Astrocyte (in vitro differentiated cells and primary cell): ENCODE measurements at regions not wholly inside any gene's neighbourhood (a gene's known extent, or its start where the extent isn't known, plus 50 kb on each side); places are given as distances from the start of the nearest gene placed in this dataset.

Experiments used
- DNase-seq: peaks from one replicate; pipeline ENCODE4 v3.0.0-alpha.2; 2010; ENCODE audit warnings: low read depth
- FAIRE-seq: peaks from 2 replicates; lab custom pipeline; 2011; peaks lifted over from hg19 to GRCh38; lab: Jason Lieb, UNC
- H2AFZ ChIP-seq: 2 replicates; pipeline ENCODE4 v1.6.0; 2012; ENCODE audit warnings: low read depth, low read length, inconsistent platforms
- H3K27ac ChIP-seq: 2 replicates; pipeline ENCODE4 v1.5.1; 2011; ENCODE audit warnings: low read depth, low read length, inconsistent platforms
- H3K27me3 ChIP-seq: 2 replicates; pipeline ENCODE4 v1.6.0; 2011; ENCODE audit warnings: low read length, inconsistent platforms; ENCODE audit not compliant: insufficient read depth
- H3K36me3 ChIP-seq: 2 replicates; pipeline ENCODE4 v1.5.1; 2011; ENCODE audit warnings: low read length, inconsistent platforms; ENCODE audit not compliant: insufficient read depth
- H3K4me1 ChIP-seq: 2 replicates; pipeline ENCODE4 v1.5.1; 2011; ENCODE audit warnings: low read length, inconsistent platforms; ENCODE audit not compliant: insufficient read depth
- H3K4me2 ChIP-seq: 2 replicates; pipeline ENCODE4 v1.6.0; 2012; ENCODE audit warnings: low read length, inconsistent platforms
- H3K4me3 ChIP-seq: 2 replicates; pipeline ENCODE4 v1.5.1; 2011; ENCODE audit warnings: low read depth, mild to moderate bottlenecking, low read length, inconsistent platforms; ENCODE audit not compliant: insufficient read depth
- H3K79me2 ChIP-seq: 2 replicates; pipeline ENCODE4 v1.6.0; 2012; ENCODE audit warnings: mild to moderate bottlenecking, low read length, inconsistent platforms; ENCODE audit not compliant: insufficient read depth
- H3K9ac ChIP-seq: 2 replicates; pipeline ENCODE4 v1.6.0; 2012; ENCODE audit warnings: mild to moderate bottlenecking, low read length, inconsistent platforms
- H3K9me3 ChIP-seq: 2 replicates; pipeline ENCODE4 v1.5.1; 2012; ENCODE audit warnings: low read depth, mild to moderate bottlenecking, low read length, inconsistent platforms; ENCODE audit not compliant: insufficient read depth
- H4K20me1 ChIP-seq: 2 replicates; pipeline ENCODE4 v1.6.0; 2012; ENCODE audit warnings: low read length, inconsistent platforms; ENCODE audit not compliant: insufficient read depth
- H3K27ac Mint-ChIP-seq: one replicate; pipeline ENCODE4 v1.8.0; 2021; ENCODE audit warnings: mild to moderate bottlenecking, mixed read lengths; ENCODE audit not compliant: unreplicated experiment
- H3K27me3 Mint-ChIP-seq: one replicate; pipeline ENCODE4 v1.8.0; 2021; ENCODE audit warnings: low read depth, mixed read lengths; ENCODE audit not compliant: unreplicated experiment
- H3K36me3 Mint-ChIP-seq: one replicate; pipeline ENCODE4 v1.8.0; 2021; ENCODE audit warnings: low read depth, mixed read lengths; ENCODE audit not compliant: unreplicated experiment
- H3K4me1 Mint-ChIP-seq: one replicate; pipeline ENCODE4 v1.8.0; 2021; ENCODE audit warnings: low read depth, mixed read lengths; ENCODE audit not compliant: unreplicated experiment
- H3K4me3 Mint-ChIP-seq: one replicate; pipeline ENCODE4 v1.8.0; 2021; ENCODE audit warnings: mild to moderate bottlenecking, moderate library complexity, mixed read lengths; ENCODE audit not compliant: unreplicated experiment
- H3K9me3 Mint-ChIP-seq: one replicate; pipeline ENCODE4 v1.8.0; 2021; ENCODE audit warnings: mild to moderate bottlenecking, mixed read lengths; ENCODE audit not compliant: unreplicated experiment
- EZH2 ChIP-seq: IDR thresholded peaks from 2 replicates; pipeline ENCODE4 v1.6.1; 2012; ENCODE audit warnings: mild to moderate bottlenecking, low read length, inconsistent platforms; ENCODE audit not compliant: insufficient read depth
- TF ChIP-seq, protein P1 (sequence below): IDR thresholded peaks from 2 replicates; pipeline ENCODE4 v1.5.1; 2011; ENCODE audit warnings: low read depth, mild to moderate bottlenecking, inconsistent platforms, low read length, moderate library complexity; ENCODE audit not compliant: insufficient read depth

DNA sequence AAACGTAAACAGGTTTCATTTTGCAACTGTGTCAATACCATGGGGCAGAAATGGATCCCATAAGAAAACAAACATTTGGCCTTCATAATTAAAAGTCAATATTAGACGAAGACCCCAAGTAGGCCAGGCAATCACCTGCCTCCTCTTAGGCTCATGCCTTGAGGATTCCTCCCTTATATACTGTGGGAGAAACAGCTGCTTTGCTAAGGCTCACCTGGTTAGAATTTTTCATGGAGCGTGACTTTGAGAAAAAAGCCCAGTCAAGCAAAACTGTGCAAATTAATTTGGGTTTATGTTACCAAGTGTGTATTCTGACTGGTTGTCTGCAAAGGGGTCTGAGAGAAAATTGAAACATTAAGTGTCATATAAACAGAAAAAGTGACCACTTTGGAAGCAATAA is 605.3 kb upstream of the USP24 start:
- Histone ChIP-seq H3K4me3 (no peak overlapping the region), H3K9ac (no peak overlapping the region), H3K27me3 (no peaks in the 10 kb centered on the region), H4K20me1 (no peaks in the 10 kb centered on the region), H3K36me3 (no peaks in the 10 kb centered on the region), H2AFZ (no peak overlapping the region), H3K79me2 (no peaks in the 10 kb centered on the region), H3K4me2 (no peak overlapping the region), H3K4me1 (peaks cover 9% of the 10 kb centered on the region), H3K9me3 (no peaks in the 10 kb centered on the region), H3K27ac (no peak overlapping the region)
- TF ChIP-seq, protein P1, sequence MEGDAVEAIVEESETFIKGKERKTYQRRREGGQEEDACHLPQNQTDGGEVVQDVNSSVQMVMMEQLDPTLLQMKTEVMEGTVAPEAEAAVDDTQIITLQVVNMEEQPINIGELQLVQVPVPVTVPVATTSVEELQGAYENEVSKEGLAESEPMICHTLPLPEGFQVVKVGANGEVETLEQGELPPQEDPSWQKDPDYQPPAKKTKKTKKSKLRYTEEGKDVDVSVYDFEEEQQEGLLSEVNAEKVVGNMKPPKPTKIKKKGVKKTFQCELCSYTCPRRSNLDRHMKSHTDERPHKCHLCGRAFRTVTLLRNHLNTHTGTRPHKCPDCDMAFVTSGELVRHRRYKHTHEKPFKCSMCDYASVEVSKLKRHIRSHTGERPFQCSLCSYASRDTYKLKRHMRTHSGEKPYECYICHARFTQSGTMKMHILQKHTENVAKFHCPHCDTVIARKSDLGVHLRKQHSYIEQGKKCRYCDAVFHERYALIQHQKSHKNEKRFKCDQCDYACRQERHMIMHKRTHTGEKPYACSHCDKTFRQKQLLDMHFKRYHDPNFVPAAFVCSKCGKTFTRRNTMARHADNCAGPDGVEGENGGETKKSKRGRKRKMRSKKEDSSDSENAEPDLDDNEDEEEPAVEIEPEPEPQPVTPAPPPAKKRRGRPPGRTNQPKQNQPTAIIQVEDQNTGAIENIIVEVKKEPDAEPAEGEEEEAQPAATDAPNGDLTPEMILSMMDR: no peak
- TF ChIP-seq EZH2: no peak
- Mint-ChIP-seq H3K4me3 (no peak overlapping the region), H3K36me3 (no peaks in the 10 kb centered on the region), H3K27ac (no peak overlapping the region), H3K4me1 (peaks cover 22% of the 10 kb centered on the region), H3K9me3 (no peaks in the 10 kb centered on the region), H3K27me3 (peaks cover 39% of the 10 kb centered on the region)
- FAIRE-seq (no peak), DNase-seq (no peak)

DNA sequence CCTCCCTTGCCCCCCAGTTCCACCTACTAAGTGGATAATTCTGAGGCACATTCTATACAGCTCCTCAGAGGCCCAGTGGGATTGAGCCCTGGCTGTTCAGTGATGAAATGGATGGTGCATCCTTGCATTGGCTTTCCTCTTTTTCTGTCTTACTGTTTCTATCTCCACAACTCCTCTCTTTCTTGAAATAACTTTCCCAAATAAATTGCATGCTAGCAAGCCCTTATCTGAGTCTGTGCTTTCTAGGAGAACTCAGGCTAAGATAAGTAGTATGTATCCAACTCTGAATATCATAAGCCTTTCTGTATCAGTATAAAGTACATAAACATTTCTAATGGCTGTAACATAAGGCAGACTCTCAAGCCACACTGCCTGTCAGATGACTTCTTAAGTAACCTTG is 603.8 kb upstream of the USP24 start:
- FAIRE-seq: no peak
- Histone ChIP-seq H4K20me1 (no peaks in the 10 kb centered on the region), H2AFZ (no peak overlapping the region), H3K27me3 (no peaks in the 10 kb centered on the region), H3K36me3 (no peaks in the 10 kb centered on the region), H3K9ac (no peak overlapping the region), H3K4me3 (no peak overlapping the region), H3K27ac (no peak overlapping the region), H3K4me1 (peaks cover 9% of the 10 kb centered on the region), H3K9me3 (no peaks in the 10 kb centered on the region), H3K79me2 (no peaks in the 10 kb centered on the region), H3K4me2 (no peak overlapping the region)
- Mint-ChIP-seq H3K4me3 (no peak overlapping the region), H3K27me3 (peaks cover 48% of the 10 kb centered on the region), H3K36me3 (no peaks in the 10 kb centered on the region), H3K9me3 (no peaks in the 10 kb centered on the region), H3K4me1 (peaks cover 22% of the 10 kb centered on the region), H3K27ac (no peak overlapping the region)
- TF ChIP-seq, protein P1: no peak
- TF ChIP-seq EZH2: no peak
- DNase-seq: no peak

DNA sequence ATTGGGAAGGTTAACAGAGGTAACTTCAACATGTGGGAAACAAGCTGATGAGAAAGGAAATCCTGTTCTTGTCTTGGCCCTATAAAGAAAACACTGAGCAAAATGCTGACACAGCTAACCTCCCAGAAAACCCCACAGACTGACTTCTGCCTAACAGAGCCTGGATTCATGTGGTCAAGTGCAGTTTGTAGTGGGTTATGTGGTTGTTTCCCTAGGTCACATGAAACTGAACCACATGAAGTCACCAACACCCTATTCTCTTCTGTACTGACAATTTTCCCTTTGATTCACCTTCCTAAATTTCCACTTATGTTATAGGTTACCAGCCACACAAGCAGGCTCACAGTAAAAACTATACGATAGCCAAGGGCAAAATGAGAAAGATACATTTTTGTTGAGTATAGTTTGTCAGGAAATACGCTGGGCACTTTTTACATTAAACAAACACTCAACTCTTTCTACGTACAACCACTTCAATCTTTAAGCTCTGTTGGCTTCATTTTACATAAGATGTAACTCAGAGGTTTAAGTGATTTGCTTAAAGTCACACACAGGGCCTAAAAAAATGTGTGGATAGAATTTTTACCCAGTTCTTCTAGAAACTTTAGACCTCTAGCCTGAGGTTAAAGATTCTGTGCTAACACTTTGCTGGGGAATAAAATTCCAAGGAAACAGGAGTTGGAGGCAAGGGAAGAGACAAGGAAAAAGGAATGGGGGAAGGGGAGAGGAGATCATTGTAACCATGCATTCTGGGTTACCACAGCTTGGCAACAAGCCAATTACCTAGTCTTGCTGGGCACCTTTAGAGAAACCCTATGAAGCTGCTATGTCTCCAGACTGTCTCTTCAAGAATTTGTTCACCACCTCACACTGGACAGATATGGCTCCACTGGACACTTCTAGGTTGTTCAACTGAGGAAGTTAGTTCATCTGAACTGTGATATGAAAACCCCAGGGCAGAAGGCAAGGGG is 601.6 kb upstream of the USP24 start:
- H3K4me1 ChIP-seq: no peaks in the 10 kb centered on the region
- Mint-ChIP-seq H3K4me1 (peaks cover 16% of the 10 kb centered on the region), H3K36me3 (no peaks in the 10 kb centered on the region), H3K27me3 (peaks cover 61% of the 10 kb centered on the region), H3K4me3 (no peak overlapping the region), H3K9me3 (no peaks in the 10 kb centered on the region), H3K27ac (no peak overlapping the region)
- no peak overlapping the region for H3K27ac ChIP-seq
- no peaks in the 10 kb centered on the region for H4K20me1 ChIP-seq
- H3K27me3 ChIP-seq: no peaks in the 10 kb centered on the region
- no peaks in the 10 kb centered on the region for H3K36me3 ChIP-seq
- TF ChIP-seq, protein P1: no peak
- TF ChIP-seq EZH2: no peak
- H3K9ac ChIP-seq: no peak overlapping the region
- FAIRE-seq: no peak
- H3K4me3 ChIP-seq: no peak overlapping the region
- DNase-seq: peak; percentile 41
- no peaks in the 10 kb centered on the region for H3K79me2 ChIP-seq
- H2AFZ ChIP-seq: no peak overlapping the region
- H3K4me2 ChIP-seq: no peak overlapping the region
- no peaks in the 10 kb centered on the region for H3K9me3 ChIP-seq
